NCI-H82 treated with DMSO at 0.1 percent for 48 hours (cell line): ENCODE measurements at regions not wholly inside any gene's neighbourhood (a gene's known extent, or its start where the extent isn't known, plus 50 kb on each side); places are given as distances from the start of the nearest gene placed in this dataset.
"Not testable (repeated sequence)": the region's sequence is repeated elsewhere in the genome, so short reads cannot be mapped to it uniquely, and the experiment has no call there.

Experiments used
- DNase-seq: peaks from one replicate; lab custom pipeline; 2025; ENCODE audit not compliant: unreplicated experiment; lab: John Stamatoyannopoulos, UW

DNA sequence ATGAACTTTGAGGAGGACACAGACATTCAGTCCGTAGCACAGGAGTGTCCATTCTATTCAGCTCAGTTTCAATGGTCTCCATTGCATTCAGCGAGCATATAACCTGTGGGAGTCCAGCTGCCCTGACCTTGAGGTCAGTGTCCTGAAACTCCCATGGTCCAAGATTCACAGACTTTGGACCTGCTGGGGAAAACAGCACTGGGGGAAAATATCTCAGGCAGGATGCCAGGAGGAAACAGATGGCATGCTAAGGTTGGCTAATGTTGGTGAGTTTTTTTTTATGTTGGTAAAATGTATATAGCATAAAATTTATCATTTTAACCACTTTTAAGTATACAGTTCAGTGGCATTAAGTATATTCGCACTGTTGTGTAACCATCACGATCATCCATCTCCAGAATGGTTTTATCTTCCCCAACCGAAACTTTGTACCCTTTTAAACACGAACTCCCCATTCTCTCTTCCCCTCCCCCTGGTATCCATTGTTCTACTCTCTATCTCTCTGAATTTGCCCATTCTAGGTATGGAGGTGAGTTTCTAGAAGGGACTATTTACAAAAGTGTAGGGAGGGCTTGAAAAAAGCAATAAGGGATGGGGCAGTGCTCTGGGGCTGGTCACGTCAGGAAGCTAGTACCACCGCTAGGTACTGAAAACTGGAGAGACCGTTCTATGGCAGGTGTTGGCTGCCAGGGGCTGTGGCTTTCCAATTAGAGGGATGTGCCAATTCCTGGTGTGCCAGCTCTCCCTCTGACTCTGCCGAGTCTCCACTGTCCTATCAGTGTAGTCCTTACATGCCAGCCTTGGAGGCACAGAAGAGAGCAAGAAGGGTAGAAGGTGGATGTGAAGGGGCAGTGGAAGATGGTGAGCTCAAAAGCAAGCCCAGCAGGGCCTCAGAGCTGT, 85.3 kb downstream of the FOXD2 start:
- DNase-seq = no peak

DNA sequence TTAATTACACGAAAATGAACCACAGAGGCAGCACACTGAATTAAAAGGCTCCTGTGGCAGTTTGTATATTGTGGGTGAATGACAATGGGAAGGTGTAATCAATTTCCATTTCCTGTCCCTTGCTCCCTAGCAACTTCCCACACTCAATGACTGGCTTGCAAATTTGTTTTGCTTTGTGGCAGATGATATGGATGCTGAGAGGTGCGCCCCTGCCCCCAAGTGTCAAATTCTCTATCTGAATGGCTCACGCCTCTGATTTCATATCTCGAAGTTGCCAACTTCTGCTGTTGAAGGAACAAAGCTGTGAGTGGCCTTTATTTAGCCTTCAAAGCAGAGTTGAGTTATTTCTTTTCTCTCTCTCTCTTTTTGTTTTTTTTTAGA, 86.0 kb downstream of the FOXD2 start:
- DNase-seq = no peak

DNA sequence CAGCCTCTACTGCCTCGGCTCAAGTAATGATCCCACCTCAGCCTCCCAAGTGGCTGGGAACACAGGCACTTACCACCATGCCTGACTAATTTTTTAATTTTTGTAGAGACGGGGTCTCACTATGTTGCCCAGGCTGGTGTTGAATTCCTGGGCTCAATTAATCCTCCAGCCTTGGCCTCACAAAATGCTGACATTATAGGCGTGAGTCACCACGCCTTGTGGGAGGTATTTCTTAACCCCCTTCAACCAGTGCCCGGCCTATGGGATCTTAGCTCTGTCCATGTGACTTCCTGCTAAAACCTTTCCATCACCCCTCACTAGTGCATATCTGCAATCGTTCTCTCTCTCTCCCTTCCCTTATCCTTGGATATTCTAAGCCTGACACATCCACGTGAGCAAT, 86.4 kb downstream of the FOXD2 start:
- DNase-seq = no peak

DNA sequence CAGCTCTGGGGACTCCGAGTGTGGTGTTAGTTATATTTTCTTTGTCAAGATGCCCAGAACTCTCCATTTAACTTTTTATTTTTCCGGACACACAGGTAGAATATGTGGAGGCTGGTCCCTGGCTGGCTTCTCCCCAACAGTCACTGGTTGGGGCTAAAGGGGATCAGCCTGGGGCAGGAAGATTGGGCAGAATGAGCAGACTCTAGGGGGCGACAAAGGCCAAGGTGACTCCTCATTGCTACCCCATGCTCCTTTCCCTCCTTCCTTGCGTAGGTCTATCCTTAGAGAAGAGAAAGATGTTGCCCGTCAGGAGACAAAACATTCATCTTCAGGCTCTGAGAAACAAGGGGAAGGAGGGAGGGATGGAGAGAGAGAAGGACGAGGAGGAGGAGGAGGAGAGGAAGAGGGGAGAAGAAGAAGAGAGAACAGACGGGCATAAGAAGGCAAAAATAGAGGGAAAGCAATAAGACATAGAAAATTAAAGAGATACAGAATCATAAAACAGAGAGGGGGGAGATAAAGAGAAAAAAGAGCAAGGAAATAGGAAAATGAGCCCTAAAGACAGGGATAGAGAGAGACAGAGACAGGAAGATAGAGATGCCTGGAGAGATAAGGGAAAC, 89.9 kb downstream of the FOXD2 start:
- DNase-seq = peak; percentile 12

DNA sequence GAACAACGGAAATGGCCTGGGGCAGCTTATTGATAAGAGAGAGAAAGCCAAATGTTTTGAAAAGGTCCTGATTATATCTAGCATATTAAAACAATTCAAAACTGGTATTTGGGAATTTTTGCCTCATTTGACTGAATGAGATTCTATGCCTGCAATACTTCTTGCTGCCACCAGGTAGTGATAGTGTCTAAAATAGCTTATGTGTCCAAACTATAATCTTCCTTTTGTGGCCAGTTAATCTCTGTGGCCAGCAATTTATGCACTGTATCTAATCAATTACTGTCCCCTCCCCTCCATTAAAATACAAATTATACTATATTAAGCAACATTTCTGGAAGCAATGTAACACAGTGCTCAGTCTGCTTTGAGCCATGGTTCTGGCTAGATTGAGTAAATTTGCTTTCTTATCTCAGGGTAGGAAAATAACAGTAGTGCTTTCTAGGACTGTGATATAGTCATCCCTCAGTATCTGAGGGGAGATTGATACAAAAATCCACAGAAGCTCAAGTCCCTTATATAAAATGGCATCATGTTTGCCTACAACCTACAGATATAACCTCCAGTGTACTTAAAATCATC, 91.8 kb downstream of the FOXD2 start:
- DNase-seq = no peak

DNA sequence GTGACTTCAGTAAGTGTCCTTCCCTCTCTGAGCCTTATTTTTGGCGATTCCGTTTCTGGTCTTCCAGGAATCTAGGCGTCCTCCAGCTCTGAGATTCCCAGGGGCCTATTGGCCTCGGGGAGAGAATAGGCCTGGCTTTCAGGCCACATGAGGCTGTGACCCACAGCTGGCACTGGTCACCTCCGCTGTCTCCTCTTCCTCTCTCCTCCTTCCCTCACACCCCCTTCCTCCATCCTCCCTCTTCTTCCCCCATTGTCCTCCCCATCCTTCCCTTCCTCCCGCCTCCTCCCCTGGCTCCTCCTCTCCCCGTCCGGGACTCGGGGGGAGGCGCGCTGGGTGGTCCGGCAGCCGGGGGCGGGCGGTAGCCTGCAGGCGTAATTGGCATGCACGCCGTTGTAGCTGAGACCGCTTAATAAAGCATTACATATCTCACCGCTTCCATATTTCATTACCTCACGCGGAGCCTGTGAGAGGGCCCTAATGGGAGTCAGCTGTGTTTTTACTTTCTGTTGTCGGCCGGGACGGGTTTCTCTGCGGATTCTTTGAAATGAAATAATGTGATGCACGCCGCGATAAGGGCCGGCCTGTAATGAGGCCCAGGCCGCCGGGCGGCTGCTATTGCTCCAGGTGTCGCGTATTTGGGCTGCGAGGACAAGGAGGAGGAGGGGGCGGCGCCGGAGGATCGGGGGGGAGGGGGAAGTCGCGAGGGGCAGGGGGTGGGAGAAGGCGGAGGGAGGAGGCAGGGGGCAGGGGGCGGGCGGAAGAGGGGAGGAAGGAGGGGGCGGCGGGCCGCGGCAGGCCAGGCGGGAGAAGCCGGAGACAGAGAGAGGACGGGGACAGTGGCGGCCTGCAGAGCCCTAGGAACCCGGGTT, 95.3 kb downstream of the FOXD2 start:
- no peak for DNase-seq

DNA sequence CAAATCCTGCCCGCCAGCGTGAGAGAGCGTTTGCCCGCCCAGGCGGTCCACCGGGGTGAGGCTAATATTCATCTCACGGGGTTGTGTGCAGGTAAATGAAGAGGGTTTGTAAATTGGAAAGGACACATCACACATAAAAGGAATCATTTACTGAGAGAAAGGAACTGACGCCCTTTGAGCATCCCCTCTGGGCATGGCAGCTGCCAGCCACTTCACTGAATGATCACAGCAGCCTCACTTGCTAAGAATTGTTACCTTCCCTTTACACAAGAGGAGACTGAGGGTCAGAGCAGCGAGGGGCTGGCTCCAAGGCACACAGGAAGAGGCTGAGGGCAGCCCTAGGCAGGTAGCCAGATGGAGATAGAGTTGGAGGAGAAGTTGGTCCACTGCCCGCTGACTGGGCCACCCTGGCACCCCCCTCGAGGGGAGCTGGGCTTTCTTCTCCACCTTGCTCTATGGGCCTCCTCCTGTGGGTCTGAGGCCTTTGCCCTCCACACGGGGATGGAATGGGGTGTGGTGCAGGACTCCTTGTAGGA, 96.0 kb downstream of the FOXD2 start:
- DNase-seq = no peak

DNA sequence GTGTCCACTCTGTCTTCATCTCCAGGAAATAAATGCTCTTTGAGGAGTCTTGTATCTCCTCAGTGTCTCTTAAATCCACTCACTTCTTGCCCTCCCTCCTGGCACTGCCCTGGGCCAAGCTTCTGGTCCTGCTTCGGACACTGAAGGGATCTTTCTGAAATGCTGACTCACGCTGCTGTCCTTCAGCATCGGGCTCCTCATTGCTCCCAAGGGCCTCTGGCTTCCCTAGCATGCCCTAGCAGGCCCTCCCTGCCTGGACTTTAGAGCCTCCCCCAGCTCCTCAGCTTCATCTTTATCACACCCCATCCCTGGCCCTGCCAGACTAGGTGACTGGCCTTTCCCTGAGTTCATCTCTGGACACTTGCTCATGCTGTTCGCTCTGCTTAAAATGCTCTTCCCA, 96.6 kb downstream of the FOXD2 start:
- no peak for DNase-seq

DNA sequence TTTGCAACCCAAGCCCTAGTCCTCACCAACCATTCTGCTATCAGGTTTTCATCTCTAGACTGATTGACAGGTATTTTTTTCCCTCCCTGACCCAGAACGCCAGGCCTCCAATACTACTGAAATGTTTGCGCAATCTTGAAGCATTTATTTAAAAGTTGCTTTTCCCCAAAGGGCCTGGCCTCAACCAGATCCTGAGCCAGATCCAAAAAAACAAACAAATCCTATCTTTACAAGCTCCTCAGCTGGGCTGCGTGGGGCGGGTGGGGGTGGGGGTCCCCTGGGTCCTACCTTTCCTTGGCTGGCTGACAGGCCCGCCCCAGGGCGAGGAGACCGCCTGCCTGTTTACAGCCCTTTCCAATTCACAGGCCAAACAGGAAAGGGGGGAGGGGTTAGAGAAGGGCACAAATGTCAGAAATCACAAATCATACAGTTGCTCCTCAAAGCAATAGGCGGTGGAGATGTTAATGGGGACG, 98.8 kb downstream of the FOXD2 start:
- DNase-seq = no peak

DNA sequence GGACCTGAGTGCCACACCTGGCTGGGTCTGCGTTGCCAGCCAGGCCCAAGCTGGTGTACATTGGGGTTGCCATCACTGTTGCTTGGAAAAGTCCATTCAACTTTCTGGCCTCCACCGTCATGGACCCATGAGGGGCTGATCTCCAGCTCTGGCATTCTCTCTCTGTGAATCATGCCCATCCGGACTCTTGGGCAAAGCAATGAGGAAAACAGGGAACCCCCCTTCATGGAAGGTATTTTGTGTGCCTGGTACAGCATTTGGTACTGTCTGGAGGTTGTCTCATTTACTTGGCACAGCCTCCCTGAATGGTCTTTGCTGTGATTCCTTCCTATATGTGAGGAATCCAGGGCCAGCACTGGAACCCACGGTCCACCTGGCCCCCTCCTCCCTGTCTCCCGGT, 99.4 kb downstream of the FOXD2 start:
- DNase-seq = no peak

DNA sequence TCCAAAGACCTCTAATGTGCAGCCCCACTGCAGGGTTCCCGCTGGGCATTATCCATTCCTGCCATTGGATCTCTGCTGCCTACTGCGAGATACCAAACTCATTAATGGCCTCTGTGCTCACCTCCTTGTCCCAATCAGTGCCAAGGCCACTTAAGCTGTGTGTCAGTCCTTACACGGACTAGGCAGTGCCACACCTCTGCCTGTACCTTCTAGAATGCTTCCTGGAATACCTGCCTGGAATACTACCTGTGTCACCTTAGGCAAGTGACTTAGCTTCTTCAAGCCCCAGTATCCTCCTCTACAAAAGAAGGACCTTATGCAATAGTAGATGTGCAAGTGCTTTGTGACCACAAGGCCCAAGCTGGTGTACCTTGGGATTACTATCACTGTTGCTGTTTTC, 100.1 kb downstream of the FOXD2 start:
- DNase-seq = no peak

DNA sequence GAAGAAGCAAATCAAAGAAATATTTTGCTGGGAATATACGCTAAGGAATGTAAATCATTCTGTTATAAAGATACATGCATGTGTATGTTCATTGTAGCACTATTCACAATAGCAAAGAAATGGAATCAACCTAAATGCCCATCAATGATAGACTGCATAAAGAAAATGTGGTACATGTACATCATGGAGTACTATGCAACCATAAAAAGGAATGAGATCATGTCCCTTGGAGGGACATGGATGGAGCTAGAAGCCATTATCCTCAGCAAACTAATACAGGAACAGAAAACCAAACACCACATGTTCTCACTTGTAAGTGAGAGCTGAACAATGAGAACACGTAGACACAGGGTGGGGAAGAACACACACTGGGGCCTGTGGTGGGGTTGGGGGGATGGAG, 100.7 kb downstream of the FOXD2 start:
- DNase-seq = not testable (repeated sequence)

DNA sequence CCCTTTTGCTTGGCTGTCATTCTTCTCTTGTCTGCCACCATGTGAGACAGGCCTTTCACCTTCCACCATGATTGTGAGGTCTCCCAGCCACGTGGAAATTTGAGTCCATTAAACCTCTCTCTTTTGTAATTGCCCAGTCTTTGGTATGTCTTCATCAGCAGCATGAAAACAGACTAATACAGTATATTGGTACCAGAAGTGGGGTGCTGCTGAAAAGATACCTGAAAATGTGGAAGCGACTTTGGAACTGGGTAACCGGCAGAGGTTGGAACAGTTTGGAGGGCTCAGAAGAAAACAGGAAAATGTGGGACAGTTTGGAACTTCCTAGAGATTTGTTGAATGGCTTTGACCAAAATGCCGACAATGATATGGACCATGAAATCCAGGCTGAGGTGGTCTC, 103.9 kb downstream of the FOXD2 start:
- DNase-seq = not testable (repeated sequence)

DNA sequence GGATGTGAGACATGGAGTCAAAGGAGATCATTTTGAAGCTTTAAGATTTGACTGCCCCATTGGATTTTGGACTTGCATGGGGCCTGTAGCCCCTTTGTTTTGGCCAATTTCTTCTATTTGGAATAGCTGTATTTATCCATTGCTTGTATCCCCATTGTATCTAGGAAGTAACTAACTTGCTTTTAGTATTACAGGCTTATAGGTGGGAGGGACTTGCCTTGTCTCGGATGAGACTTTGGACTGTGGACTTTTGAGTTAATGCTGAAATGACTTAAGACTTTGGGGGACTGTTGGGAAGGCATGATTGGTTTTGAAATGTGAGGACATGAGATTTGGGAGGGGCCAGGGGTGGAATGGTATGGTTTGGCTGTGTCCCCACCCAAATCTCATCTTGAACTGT, 105.2 kb downstream of the FOXD2 start:
- not testable (repeated sequence) for DNase-seq

DNA sequence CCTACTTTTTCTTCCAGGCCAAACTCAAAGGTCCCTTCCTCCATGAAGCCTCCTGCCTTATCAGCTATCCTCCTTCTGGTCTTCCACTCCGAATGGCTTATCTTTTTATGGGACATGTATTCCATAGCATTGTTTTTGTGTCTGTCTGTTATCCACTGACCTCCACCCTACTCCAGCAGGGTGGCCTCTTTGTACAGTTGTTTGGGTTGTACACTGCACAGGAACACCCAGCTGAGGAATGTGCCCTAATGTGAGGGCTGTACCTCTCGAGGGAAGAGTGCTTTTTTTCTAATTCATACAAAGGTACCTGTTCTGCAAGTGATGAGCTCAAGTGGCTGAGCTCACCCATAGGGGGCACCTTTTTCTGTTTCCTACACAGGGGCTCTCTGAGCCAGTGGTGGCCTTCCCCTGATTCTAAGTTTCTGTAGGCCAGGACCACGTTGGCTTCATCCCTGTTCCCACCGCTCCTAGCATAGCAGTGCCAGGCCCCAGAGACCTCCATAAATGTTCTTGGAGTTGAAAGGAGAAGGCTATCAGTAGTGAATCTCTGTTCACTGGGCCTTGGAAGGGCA, 108.2 kb downstream of the FOXD2 start:
- DNase-seq = no peak

DNA sequence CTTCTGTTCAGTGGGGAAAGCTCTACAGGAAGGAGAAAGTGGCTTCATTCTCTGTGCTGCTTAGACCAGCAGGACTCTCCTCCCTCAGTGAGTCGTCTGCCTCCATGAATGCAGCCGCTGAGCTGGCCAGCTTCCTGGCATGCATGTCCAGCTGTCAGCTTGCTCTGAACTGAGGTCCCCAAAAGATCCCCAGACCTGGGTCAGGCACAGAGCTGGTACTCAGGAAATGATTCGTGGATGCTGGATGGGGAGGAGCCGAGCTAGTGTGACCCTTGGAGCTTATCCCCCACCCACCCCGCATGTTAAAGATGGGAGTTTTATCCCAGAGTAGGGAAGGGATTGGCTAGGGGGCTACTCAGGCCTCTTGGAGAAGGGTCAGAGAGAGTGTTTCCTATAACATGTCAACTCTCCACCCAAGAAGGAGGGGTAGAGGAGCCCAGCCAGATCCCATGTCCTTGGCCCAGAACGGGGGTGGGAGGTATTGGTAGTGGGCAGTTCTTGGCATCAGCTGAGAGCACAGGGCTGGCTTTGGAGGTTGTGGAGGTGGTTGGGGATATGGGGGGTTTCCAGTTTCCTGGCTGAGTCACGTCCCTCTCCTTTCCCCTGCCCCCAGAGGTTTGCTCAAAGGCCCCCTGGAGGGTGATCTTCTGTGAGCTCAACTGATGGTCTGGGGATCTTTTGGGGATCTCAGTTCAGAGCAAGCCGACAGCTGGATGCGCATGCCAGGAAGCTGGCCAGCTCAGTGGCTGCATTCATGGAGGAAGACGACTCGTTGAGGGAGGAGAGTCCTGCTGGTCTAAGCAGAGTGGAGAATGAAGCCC, 110.1 kb downstream of the FOXD2 start:
- DNase-seq = no peak

DNA sequence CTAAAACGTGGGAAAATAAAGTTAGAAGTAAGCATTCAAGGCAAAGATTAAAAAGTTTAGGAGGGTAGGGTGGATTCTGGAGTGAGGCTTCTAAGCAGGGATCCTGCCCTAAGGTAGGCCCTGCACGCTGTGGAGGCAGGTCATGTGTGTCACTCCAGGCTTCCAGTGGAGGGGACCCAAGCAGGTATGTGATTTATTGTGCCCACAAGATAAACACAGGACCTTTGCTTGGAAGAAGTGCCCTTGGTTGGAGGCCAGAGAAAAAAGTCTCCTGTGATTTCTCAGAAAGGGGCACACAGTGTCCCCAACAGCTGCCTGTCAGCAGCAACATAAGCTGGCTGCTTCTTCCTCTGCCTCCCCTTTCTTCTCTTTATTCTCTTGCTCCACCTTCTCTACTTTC, 110.8 kb downstream of the FOXD2 start:
- DNase-seq = no peak

DNA sequence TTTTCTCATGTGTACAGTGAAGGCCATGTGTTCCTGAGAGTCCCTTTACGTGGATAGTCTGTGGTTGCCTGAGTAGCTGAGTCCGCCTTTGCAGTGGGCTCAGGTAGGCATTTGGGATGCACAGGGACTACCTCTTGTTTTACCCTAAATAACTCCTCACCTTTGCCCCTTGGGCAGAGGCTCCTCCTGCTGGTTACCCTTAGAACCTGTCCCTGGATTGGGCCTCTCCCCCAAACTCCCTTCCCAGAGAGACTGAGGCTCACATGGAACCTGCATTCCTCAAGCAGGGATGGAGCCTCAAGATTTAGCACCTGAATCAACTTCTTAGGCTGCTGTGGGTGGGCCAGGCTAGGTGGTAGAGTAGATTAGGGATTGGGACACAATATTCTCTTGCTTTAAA, 111.7 kb downstream of the FOXD2 start:
- no peak for DNase-seq

DNA sequence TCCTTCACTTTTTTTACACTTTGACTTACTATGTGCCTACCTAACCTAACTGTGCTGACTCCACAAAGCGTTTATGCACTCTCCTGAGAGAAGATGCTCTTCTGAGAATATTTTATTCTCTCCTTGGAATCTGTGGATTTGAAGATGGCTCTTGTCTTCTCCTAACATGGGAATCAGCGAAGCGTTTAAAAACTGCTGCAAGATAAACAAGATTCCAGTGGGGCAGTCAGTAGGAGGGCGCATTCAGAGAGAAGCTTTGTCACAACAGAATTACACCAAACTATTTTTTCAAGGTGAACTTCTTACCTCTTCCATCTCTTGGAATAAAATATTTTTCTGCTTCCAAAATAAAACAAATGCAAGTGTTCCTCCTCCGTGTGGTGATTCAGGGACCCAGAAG, 113.1 kb downstream of the FOXD2 start:
- no peak for DNase-seq
